Coronary artery (tissue), 2 donors: ENCODE measurements at regions not wholly inside any gene's neighbourhood (a gene's known extent, or its start where the extent isn't known, plus 50 kb on each side); places are given as distances from the start of the nearest gene placed in this dataset.

Source experiments
- DNase-seq: peaks from one replicate; pipeline ENCODE4 v3.0.0-alpha.2; 2017; ENCODE audit warnings: low spot score
- H3K27ac ChIP-seq, 2 donors: fragments of 200-600 bp; sonication (generic); one replicate each; pipeline ENCODE4 v1.5.1; 2016 to 2019
- H3K4me3 ChIP-seq: fragments of 200-600 bp; sonication (generic); 2 replicates; pipeline ENCODE4 v1.5.1; 2016; ENCODE audit warnings: mild to moderate bottlenecking, moderate library complexity
- TF ChIP-seq, protein P1 (sequence below): fragments of 200-600 bp; sonication (generic); IDR thresholded peaks from one replicate; pipeline ENCODE4 v1.5.1; 2019; ENCODE audit warnings: antibody characterized with exemption

DNA sequence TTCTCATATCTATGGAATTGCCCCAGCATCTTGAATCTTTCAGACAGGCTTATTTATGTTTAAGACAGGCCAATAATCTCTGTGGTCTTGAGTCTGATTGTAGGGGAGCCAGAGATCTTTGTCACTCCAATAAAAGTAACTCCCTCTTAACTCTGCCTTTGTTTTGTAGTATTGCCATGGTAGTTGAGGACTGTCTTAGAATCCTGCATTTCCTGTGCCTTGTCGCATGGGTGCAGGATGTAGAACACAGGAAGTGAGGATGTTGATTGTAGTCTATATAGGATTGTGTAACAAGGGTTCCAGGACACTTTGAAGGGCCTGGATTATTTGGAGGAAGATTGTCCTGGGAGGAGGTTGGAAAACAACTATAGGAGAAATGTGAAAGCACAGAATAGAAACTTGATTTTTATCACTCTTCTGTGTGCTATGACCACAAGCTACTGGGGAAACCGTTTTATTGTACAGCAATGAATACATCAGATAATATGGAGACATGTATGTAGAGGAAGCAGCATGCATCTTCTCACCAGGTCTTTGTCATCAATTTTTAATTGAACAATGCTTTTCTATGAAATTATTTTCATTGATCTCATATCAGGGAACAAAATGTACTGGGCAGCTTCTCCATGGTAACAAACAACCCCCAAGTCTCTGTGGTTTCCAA is 411.7 kb downstream of the FGF9 start:
- Histone ChIP-seq H3K27ac (no peak overlapping the region), H3K4me3 (no peak overlapping the region)
- no peak for DNase-seq
- TF ChIP-seq, protein P1, sequence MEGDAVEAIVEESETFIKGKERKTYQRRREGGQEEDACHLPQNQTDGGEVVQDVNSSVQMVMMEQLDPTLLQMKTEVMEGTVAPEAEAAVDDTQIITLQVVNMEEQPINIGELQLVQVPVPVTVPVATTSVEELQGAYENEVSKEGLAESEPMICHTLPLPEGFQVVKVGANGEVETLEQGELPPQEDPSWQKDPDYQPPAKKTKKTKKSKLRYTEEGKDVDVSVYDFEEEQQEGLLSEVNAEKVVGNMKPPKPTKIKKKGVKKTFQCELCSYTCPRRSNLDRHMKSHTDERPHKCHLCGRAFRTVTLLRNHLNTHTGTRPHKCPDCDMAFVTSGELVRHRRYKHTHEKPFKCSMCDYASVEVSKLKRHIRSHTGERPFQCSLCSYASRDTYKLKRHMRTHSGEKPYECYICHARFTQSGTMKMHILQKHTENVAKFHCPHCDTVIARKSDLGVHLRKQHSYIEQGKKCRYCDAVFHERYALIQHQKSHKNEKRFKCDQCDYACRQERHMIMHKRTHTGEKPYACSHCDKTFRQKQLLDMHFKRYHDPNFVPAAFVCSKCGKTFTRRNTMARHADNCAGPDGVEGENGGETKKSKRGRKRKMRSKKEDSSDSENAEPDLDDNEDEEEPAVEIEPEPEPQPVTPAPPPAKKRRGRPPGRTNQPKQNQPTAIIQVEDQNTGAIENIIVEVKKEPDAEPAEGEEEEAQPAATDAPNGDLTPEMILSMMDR = no peak

DNA sequence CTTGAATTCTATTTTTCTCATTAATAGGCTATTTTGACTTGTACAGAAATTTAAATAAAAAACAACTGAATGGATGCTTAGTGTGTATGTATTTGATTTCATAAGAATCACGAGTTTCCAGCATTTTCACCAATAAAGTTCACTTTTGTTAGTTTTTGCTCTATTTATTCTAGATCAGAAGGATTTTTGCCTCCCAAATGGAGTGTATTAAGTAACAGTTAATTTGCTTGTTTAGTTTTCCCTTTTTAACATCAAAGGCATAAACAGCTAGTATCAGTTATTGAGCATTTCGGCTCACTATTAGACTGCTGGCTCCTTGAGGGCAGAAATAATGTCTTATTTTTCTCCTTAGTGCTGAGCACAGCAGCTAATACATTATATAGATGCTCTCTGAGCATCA is 414.1 kb downstream of the FGF9 start:
- Histone ChIP-seq H3K4me3 (no peak overlapping the region), H3K27ac (no peak overlapping the region)
- TF ChIP-seq, protein P1 = no peak
- no peak for DNase-seq

DNA sequence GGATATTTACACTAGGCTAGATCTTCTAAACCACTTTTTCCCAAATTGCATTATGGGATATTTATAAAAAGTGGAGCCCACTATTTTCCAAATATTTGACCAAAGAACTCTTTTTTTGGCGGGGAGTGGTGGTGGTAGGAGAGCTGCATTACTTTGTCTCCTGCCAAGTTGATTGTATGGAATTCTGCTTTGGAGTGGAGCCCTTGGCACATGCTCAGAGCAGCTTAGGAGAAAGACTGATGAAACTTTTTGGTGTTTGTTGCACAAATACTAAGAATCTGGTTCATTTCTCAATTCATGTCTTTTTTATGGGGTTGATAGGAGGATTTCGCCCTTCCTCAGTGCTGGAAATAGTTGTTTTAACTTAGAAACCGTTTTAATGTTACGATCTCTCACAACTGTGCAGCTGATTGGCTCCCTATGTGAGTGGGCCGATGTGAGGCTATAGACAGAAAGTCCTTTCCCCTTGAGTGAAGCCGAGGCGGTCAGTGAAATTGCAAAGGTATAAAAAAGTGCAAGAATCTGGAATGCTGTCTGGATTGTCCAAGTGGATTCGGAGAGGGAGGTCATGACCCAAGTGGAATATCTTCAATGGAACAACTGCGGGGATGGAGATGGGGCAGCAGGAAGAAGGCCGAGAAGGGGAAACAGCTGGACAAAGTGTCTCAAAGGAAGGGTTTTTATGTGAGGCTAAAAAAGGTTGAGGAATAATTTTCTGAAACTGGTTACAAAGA is 415.9 kb downstream of the FGF9 start:
- Histone ChIP-seq H3K4me3 (no peak overlapping the region), H3K27ac (peak overlapping the region in 1 of 2 donors; percentile 32)
- TF ChIP-seq, protein P1 = no peak
- DNase-seq = no peak

DNA sequence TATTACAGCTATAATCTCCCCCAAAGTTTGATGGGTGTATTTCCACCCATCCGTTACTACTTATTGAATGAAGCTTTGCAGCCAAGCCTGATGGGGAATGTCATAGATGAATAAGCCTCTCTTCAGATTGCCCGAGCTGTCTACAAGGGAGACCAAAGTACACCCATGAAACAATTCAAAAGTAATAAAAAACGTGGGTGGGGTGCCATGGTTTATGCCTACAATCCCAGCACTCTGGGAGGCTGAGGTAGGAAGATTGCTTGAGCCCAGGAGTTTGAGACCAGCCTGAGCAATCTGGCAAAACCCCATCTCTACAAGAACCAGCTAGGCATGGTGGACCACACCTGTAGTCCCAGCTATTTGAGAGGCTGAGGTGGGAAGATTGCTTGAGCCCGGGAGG is 419.2 kb downstream of the FGF9 start:
- no peak overlapping the region for H3K27ac ChIP-seq
- no peak for DNase-seq
- TF ChIP-seq, protein P1 = no peak
- H3K4me3 ChIP-seq = no peak overlapping the region

DNA sequence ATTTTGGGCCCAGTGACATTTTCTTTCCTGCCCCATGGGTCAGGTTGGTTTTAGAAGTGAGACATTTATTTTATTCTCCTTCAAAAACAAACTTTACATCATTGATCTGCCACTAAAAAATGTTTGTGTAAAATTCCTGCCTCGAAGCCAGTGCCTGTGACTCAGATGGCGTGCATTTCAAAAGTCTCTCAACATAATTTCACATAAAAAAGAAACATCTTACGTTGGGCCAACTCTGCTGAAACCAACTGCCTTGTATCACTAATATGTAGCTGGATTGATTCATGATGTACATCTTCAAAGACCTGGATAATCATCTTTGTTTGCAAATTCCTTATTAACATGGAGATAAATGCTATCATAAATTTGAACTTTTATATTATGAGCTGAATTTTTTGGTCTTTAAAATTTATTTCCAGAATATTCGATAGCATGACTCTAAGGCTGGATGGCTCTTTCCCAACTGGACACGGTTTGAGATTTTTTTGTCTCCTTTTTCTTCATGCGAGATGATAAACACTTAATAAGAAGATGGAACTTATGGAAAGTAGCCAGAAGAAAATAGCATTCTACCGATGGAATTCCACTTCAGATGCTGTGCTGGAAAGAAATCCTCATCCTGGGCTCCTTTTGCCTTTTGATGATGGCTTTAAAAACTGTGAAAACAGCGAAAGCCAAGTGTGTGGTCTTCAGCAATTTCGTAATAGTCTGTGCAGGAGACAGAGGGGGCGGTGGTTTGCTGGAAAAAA is 420.5 kb downstream of the FGF9 start:
- Histone ChIP-seq H3K27ac (peak overlapping the region in 1 of 2 donors; percentile 78), H3K4me3 (no peak overlapping the region)
- no peak for DNase-seq
- TF ChIP-seq, protein P1 = no peak

DNA sequence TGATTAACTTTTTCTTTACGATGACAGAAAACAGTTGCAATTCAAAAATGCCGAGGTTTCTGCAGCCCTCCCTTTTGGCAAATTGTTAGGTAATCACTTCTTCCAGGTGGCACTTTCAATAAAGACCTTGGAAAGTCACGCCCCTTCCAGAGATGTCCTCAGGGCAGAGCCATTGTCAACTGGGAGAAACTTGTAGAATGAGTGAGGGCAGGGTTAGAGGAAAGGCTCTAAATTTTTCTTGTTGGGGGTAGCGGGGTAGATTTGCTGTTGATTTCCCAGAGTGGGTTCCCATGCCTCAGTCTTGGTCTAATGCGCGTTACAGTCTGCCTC is 421.1 kb downstream of the FGF9 start:
- TF ChIP-seq, protein P1 = no peak
- Histone ChIP-seq H3K27ac (peak overlapping the region in 1 of 2 donors; percentile 78), H3K4me3 (no peak overlapping the region)
- no peak for DNase-seq
